PFSK-1 (cell line): ENCODE measurements at regions not wholly inside any gene's neighbourhood (a gene's known extent, or its start where the extent isn't known, plus 50 kb on each side); places are given as distances from the start of the nearest gene placed in this dataset.

ENCODE experiments used
- FOXP2 ChIP-seq: optimal IDR thresholded peaks from 2 replicates; pipeline ENCODE3; 2011; ENCODE audit warnings: borderline replicate concordance, control low read depth, inconsistent platforms; ENCODE audit not compliant: insufficient read depth; ENCODE audit errors: extremely low read length, extremely low read depth
- POLR2AphosphoS5 ChIP-seq: IDR thresholded peaks from 2 replicates; pipeline ENCODE4 v1.6.1; 2012; ENCODE audit warnings: low read depth, mild to moderate bottlenecking, control low read depth, low read length, moderate library complexity
- REST ChIP-seq, 2 experiments: IDR thresholded peaks; 2 replicates each; pipeline versions ENCODE4 v1.6.1 to v1.8.0; 2011 to 2012; ENCODE audit warnings: low read depth in 2 of 2, low read length in 2 of 2, control low read depth in 1 of 2, inconsistent platforms in 1 of 2, mild to moderate bottlenecking in 1 of 2, moderate library complexity in 1 of 2; ENCODE audit not compliant: insufficient read depth in 1 of 2
- SIN3A ChIP-seq: IDR thresholded peaks from 2 replicates; pipeline ENCODE4 v1.6.1; 2012; ENCODE audit warnings: mild to moderate bottlenecking, low read length, moderate library complexity, borderline replicate concordance; ENCODE audit not compliant: insufficient read depth

- TF ChIP-seq SIN3A = no peak
- TF ChIP-seq POLR2AphosphoS5 = no peak
- no peak for TF ChIP-seq REST (IDR thresholded peaks at IDR 0.05; ENCODE audit: insufficient read depth in 1 of 2, low read depth in 2 of 2, low read length in 2 of 2)
- no peak for TF ChIP-seq FOXP2
Measured at GRCh38 chr7:119515962-119516361, 757.0 kb upstream of the KCND2 start.
